GM21717 (cell line): ENCODE measurements at regions not wholly inside any gene's neighbourhood (a gene's known extent, or its start where the extent isn't known, plus 50 kb on each side); places are given as distances from the start of the nearest gene placed in this dataset.
"Not testable (repeated sequence)": the region's sequence is repeated elsewhere in the genome, so short reads cannot be mapped to it uniquely, and the experiment has no call there.

Source experiments
- ATAC-seq: cut with Tn5 transposase; IDR thresholded peaks from one replicate; pipeline ENCODE4 v1.9.1; 2021; ENCODE audit warnings: mild to moderate bottlenecking, moderate library complexity; ENCODE audit not compliant: unreplicated experiment

DNA sequence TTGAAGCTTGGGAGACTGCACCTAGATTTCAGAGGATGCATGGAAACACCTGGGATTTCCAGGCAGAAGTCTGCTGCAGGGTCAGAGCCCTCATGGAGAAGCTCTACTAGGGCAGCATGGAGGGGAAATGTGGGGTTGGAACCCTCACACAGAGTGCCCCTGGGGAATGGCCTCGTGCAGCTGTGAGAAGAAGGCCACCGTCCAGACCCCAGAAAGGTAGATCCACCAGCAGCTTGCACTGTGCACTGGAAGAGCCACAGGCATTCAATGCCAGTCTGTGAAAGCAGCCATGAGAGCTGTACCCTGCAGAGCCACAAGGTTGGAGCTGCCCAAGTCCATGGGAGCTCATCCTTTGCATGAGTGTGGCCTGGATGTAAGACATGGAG lies 285.3 kb upstream of the FAM174A start:
- ATAC-seq = no peak

DNA sequence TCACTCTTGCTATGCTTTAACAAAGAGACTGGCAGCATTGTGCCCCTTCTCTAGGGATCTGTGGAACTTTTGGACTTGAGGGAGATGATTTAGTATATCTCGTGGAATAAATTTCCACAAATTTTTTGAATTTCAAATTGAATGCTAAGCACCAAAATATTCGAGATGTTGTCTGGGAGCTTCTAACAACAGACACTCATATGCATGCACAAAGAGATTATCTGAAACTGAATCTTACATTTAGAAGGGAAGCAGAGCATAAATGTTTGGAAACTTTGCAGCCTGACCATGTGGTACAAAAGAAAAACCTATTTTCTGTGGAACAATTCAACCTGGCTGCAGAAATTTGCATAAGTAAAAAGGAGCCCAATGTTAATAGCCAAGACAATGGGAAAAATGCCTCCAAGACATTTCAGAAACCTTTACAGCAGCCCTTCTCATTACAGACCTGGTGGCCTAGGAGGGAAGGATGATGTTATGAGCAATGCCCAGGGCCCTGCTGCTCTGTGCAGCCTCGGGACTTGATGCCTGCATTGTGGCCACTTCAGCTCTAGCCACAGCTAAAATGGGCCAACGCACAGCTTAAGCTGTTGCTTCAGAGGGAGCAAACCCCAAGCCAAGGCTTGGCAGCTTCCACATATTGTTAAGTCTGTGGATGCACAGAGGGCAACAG lies 285.8 kb upstream of the FAM174A start:
- no peak for ATAC-seq

DNA sequence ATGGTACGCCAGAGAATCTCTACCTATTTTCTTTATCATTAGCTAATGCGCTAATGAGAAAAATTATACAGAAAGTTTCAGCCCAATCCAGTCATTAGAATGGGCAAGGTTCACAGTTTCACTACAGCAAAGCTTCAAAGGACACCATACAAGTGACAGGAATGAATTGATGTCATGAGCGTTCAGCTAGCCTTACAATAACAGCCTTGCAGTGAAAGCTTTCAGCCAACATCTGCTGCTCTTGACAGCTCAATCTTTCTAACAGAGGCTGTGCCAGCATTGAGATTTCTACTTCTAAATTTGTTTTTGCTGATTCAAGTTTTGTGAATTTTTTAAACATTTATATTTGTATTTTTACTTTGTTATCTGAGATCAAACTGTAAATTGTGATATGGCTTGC lies 302.4 kb upstream of the FAM174A start:
- ATAC-seq = no peak

DNA sequence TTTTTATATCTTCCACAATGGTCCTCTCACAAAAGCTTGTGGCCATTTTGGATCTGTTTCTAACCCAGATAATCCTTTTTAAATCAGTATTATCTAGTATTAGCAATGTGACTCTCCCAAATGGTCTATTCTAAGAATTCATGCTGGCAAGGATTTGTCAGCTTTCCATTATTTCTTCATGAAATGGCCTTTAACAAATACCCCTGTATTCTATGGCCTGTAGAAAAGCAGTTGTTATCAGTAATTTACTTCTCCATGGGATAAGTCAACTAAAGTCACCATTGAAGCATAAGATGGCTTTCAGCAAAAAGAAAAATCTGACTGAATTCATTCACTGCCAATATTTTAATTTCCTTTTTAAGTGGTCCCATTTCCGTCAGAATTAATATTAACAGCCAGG lies 346.4 kb upstream of the FAM174A start:
- ATAC-seq = no peak

DNA sequence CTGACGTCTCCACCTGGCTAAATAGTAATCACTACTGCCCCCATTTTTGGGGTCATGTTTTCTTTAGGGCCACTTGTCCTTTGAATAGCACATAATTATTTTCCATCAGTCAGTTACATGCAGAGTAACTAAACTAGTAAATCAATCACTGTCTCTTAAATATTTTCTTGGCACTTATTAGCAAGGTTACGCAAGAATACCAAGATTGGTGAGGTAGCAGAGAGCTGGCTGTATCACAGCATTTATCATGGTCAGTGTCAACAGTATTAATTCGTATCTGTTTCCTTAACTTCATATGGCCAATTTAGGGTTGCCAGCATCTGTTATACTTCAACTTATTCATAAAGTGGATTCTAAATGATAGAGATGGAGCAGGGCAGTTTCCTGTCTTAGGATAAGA lies 346.8 kb upstream of the FAM174A start:
- ATAC-seq = no peak

DNA sequence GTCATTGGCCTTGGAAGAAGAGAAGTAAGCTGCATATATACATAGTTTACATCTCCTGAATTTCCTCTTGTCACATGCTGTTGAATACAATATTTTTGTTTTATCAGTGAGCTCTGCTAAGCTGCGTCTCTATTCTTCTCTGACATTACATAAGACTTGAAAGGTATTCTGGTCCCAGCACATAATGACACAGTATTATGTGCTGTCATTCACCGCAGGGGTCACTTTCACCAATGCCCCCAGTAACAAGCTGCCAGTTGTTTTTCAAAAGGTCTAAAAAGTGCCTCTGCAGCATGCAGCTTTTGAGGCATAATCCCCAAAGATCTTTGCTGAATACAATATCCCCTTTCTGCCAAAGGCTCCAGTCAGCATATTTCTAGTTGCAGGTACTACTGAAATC lies 349.0 kb upstream of the FAM174A start:
- ATAC-seq = no peak

DNA sequence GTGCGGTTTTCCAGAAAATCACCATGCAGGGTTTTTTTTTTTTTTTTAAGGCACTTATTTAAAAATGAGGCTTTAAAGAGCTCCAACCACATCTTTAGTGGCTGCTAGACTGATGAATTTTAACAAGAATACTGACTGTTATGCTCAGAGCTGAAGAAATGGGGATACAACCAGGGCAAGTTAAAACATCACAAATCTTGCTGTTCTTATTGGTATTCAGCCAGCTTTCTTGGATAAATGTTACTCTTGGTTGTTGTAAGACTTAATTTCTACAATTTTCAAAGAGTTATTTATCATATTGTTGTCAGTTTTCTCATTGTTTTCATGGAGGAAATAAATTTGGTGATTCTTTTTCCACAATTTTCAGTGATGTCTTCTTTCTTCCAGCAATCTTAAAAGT lies 352.8 kb upstream of the FAM174A start:
- ATAC-seq = no peak

DNA sequence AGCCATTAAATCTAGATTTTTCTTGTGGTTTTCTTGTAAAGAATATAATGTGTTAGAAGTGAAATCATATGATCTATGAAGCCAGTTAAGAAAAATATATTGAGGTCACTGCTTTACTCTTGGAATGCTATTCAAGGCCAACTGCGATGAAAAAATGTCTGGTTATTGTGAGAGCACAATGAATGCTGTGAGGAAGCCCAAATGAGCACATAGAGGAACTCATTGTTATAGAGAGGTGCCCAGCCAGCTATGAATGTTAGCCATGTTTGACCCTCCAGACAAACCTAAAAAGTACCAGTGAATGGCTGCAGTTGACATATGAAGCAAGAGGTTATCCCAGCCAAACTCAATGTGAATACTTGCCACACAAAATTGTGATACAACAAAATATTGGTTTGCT lies 359.8 kb upstream of the FAM174A start:
- no peak for ATAC-seq

DNA sequence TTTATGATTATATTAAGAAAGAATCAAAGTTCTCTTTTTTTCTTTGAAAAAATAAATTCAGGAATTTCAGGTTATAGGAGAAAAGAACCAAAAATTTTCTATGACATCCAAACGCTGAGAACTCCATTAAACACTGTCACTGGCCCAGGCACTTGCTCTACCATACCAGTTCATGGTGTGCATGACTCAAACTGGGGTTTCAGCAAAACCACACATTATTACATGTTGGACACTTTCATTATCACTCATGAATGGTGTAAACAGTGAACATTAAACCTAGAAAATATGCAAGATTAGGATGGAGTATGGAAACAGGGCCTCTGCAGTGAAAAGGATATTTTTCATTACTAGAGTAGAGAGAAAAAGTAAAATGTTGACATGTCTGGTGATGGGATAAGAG lies 369.9 kb upstream of the FAM174A start:
- ATAC-seq = peak; percentile 100

DNA sequence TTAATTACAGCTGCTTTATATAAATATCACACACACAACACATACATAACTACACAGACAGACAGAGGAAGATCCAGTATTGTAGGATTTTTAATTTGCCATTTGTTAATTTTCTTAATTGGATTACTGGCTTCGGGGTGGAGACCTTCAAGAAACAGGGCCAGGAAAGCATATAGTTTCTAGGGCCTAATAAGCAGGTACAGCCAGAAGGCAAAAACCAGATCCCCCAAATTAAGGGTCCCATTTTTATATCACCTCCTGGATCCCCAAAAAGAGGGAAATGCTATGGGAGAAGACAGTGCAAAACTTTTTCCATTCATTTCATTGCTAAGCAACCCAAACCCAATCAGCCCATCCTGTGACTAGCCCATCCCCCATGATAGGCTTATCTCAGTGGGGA lies 373.3 kb upstream of the FAM174A start:
- no peak for ATAC-seq

DNA sequence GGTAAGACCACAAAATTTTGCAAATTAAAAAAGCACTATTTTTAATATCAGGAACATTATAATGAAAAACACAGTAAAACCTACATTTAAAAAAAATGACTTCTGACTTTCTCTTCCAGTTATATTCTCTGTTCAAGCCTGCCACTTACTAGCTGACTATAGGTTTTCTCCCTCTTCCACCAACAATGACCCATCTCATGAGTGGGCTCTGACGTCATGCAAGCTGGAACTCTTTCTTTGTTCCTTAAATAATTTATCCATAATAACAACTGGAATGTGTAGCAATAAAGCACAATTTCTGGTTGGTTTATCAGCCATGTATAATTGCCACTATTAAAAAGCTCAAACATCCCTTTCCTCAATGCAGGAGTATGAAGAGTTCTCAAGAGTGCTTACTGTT lies 378.1 kb upstream of the FAM174A start:
- ATAC-seq = no peak

DNA sequence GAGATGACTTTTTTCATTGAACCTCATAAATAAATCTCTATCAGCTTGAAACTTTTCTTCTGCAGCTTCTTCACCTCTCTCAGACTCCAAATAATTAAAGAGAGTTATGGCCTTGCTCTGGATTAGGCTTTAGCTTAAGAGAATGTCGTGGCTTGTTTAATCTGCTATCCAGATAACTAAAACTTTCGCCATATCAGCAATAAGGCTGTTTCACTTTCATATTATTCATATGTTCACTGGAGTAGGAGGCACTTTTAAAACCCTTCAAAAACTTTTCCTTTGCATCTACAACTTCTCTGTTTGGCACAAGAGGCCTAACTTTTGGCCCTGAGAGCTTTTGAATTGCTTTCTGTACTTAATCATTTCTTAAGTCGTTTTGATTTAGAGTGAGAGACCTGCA lies 386.9 kb upstream of the FAM174A start:
- ATAC-seq = no peak

DNA sequence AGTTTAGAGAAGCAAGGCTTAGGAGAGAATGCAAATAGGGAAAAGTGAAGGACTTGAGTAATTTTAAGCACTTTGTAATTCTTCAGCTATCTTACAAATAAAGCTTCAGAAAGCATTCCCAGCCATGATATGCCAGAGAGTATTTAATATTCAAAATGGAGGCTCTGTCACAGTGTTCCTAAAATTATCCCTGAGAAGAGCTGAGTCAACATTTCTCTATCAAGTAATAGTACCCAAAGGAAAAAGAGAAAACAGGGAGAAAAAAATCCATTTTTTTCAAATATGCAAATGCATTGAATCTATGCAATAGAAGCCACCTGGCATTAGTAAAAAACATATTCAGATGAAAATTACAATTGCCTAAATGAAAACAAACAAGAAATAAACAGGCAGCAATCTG lies 392.6 kb upstream of the FAM174A start:
- no peak for ATAC-seq

DNA sequence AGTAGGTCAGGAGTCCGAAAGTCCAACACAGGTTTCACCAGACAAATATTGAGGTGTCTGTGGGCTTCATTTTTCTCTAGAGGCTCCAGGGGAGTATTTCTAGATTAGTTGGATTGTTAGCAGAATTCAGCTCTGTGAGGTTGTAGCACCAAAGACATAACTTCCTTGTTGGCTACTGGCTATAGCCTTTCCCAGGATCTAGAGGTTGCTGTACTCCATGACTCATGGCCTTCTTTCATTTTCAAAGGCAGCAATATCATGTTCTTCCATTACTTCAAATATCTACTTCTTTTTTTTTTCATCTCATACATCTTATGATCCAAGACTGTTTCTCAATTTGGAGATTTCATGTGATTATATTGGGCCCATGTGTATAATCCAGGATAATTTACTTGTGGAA lies 404.0 kb upstream of the FAM174A start:
- ATAC-seq = no peak

DNA sequence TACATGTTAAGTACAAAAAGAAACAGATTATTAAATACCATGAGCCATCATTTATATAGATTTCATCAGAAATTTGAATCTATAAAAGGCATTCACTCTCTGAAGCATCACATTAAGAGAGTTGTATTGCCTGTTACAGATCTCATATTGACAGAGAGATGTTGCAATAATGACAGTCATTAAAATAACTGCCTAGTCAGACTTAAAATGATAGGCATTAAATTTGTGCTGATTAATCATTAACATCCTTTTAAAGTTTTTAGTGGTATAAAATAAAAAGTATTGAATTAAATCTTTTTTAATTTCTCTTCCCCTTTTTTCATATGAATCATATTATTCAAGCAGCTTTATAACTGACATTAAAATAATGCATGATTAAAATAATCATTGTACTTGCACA lies 404.9 kb upstream of the FAM174A start:
- ATAC-seq = no peak

DNA sequence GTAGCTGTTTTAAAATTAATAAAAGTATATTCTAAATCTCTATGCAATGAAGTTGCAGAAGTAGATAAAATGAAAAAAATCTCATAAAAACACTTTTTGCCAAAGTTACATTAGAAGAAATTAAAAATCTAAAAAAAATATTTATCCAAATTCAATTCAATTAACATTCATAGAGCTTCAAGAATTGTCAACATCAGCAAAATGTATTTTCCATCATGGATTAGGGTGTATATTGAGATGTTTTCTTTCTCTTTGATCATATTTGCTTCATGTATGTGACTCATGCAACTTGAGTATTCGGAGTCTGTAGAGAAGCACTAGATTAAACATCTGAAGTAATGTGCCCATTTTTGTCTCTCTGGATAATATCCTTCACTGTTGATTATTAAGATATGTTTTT lies 415.3 kb upstream of the FAM174A start:
- no peak for ATAC-seq

DNA sequence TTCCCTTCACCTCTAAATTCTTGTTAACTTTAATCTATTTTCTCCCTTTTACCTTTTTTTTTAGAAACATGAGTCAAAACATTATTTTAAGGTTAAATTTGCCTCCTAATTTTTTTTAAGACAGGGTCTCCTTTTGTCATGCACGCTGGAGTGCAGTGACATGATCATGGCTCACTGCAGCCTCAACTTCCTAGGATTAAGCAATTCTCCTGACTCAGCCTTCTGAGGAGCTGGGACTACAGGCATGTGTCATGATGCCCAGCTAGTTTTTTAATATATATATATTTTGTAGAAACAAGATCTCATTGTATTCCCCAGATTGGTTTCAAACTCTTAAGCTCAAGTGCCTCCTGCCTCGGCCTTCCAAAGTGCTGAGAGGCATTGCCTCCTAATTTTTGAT lies 424.7 kb upstream of the FAM174A start:
- no peak for ATAC-seq

DNA sequence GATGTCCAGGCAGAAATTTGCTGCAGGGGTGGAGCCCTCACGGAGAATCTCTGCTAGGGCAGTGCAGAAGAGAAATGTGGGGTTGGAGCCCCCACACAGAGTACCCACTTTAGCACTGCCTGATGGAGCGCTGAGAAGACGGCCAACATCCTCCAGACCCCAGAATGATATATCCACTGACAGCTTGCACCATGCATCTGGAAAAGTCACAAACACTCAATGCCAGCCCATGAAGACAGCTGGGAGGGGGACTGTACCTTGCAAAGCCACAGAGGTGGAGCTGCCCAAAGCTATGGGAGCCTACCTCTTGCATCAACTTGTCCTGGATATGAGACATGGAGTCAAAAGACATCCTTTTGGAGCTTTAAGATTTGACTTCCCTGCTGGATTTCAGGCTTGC lies 426.3 kb upstream of the FAM174A start:
- no peak for ATAC-seq

DNA sequence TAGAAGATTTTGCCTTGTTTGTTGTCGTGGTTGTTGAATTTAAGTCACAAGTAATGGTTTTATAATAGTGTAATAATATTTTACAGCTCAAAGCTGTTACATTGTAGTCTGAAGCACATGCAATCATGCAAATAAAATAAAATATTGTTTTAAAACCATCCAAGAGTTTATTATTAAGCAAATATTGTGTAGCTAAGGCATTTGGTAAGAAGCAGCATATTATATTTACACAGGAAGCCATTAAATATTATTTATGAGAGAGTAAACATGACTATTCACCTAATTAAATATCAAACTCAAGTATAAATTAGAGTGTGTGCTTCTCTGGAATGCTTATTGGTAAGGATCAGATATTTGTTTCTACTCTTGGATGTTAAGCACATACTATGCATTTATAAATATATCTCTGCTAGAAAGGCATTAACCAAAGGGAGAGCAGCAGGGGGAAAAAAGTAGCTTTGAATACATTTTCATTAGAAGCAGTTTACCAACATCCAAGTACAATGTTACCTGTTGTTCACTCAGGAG lies 431.5 kb upstream of the FAM174A start:
- ATAC-seq = not testable (repeated sequence)

DNA sequence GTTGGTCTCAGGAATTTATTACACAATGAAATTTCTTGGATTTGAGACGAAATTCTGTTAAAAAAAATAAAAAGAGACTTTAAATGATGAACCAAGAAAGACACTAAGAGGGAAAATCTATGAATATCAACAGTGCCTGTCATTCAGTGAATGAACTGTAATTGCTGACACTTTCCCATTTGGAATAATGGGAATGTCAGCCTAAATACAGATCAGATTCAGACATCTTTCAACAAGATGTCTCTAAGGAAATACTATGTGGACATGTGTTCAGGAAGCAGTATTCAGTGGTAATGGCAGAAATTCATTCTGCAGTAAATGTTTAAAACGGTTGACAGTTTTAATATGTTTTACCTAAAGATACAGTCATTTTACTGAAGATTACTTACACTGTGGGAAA lies 433.7 kb upstream of the FAM174A start:
- ATAC-seq = not testable (repeated sequence)

DNA sequence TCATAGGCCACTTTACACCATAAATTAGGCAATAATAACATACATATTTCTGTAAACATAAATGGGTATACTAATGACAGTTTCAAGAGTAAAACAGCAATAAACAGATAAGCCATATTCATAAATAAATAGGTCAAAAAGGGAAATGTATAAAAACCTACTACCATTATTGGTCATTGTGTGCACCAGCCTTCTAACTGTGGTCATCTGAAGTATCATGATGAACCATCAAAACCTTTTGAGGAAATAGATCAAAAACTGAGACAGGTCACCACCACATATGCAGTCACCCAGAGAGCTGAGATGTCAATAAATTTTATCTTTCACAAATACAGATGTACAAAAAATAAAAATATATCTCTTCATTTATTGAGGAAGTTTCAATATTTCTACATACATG lies 438.8 kb upstream of the FAM174A start:
- ATAC-seq = not testable (repeated sequence)

DNA sequence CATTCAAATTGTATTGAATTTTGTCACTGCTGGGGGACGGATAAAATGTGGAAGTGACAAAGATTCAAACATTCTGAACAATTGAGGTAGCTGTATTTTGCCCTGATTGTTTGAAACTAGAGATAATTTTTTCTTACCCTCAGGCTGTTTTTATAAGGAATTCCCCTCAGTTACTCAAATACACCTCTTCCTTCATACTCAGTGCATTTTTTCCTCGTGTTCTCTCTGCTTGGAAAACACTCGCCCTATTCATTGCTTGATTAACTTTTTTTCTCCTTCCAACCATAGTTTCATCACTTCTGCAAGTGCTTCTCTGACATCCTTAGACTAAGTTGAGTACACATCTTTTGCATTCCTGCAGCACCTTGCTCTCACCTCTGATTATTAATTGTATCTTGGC lies 454.5 kb upstream of the FAM174A start:
- not testable (repeated sequence) for ATAC-seq

DNA sequence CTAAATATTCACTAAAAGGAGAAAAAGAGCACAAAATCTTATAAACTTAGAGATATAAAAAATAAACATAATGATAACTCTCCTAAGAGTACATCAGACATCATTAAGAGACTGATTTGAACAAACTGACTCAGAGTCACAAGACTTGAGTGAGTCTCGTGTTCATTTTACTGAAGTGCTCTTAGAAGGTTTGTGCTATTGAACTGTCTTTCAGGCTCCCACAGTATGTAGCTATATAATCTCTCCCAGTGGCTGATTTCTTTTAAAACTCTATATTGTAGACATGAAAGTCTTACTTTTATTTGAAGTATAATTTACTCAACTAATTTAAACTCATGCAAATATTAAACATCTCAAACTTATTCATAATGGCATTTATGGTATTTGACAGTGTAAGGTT lies 456.0 kb upstream of the FAM174A start:
- ATAC-seq = not testable (repeated sequence)
